Middle frontal gyrus (tissue), 1 donor: ENCODE measurements at regions not wholly inside any gene's neighbourhood (a gene's known extent, or its start where the extent isn't known, plus 50 kb on each side); places are given as distances from the start of the nearest gene placed in this dataset.

Experiments used
- DNase-seq: peaks from one replicate; pipeline ENCODE4 v3.0.0-alpha.2; 2015; ENCODE audit warnings: low spot score; ENCODE audit errors: extremely low spot score

DNA sequence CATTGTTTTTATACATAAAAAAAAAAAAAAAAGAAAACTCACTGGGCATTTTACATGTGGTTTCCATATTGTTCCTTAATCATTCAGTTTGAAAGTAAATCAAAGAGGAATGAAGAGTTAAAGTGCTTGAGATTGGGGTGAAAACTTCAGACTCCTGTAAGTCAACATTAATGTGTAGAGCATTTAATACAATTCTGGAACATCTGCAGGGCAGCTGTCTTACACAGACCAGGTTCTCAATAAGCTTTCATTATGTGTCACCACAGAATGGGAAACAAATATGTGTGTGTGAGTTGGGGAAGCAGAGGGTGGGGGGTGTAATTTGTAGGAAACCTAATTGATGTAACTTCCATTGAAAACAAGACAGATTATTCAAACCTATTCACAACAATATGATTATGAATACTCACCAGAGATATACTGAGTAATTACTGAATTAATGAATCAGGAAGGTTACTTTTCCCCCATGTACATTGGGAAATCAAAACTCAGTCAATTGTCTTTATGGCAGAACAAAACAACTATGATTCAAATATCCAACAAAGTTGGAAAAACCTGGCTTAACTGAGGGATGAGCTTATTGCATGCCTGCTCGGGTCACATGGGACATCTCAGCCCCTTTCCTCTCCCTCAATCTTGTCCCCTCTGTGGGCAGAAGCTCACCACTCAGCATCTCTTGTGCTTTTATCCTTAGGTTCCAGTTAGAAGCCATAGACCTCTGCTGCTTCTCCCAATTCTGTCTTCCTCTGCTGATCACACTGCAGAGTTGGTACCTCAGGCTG lies 281.2 kb upstream of the THBS1 start:
- no peak for DNase-seq

DNA sequence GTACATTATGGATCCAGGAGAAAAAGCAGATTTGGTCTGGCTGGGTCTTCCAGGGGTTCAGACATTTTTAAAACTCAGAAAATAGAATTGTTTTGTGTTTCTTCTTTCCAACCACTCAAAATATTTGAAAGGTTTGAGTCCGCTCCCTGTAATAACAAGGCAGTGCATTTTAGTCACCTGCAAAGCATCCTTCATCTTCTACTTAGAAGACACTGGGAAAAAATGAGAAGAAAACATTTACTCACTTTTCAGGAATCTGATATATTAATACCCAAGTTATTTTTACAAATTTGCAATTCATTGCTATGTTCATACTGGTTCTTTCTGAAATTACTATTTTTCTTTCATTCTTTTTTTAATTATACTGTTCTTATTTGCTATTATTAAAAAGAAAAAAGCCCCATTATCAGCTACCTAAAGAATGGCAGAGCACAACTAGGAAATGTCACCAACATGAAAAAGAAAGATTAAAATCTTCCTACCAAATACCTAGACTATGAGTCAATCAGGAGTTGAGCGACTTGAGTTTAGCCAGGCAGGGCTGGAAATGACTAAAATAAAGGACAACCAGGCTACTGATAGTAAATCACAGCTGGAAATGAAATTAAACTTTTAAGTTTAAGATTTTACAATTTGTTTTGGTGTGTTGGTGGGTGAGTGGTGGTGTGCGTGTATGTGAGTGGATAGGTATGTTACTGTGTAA lies 280.3 kb upstream of the THBS1 start:
- DNase-seq = no peak

DNA sequence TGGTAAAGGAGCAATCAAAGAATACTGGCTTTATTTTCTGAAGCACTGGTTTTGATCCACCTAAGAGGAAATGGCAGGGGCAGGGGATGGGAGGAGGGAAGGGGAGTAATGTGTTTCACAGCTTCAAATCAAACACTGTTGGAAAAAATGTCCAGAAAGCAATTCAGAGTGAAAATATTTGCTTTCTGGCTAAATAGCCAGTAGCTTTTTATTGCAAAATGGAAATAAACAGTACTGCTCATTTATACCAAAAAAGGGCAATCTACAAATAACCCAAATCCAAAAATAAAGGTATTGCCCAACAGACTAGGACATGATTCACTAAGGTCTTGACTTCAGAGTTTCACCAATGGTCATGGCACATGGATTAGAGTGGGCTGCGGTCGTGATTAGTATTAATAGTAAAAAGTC lies 279.3 kb upstream of the THBS1 start:
- DNase-seq = no peak

DNA sequence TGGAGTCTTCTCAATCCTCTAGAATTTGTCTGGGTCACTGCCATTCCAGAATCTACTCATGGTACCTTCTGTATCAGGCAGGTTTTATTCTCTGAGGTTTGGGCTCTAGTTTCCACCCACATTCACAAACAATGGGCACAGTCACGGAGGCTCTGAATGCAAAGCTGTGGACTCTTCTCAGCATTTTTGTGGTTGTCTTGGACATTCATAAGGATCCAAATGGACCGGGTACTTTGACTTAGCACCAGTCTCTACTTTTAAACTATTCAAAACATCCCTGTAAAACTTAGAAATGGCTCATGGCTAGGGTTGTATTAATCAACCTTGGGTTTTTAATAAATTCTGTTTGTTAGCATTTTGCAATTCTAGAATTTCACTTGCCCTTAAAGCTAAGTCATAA lies 277.9 kb upstream of the THBS1 start:
- no peak for DNase-seq

DNA sequence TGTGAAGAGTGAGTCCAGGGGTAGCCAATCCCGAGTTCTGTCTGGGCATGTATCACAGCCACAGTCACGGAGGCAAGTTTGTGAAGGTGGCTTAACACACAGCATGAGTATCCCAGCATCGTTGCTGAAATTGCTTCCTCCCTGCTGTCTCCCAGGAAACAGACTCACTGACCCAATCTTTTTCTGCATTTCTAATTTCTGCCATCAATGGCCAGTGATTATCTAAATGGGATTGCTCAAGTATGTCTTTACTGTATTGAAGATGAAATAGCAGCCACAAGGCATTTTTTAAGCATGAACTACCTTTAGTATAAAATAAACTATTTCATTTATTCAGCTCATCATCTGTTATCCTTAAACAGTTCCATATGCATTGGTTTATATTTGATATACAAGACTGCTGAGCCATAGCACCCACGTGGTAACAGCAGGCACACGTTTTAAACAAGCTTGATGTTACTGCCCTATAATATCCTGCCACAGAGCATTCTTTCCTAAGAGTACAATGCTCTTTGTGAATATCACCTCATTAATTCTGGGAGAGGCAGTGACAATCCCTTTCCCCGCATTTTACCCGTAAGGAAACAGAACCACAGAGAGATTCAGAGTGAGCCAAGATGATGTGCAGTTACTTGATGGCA lies 276.6 kb upstream of the THBS1 start:
- no peak for DNase-seq

DNA sequence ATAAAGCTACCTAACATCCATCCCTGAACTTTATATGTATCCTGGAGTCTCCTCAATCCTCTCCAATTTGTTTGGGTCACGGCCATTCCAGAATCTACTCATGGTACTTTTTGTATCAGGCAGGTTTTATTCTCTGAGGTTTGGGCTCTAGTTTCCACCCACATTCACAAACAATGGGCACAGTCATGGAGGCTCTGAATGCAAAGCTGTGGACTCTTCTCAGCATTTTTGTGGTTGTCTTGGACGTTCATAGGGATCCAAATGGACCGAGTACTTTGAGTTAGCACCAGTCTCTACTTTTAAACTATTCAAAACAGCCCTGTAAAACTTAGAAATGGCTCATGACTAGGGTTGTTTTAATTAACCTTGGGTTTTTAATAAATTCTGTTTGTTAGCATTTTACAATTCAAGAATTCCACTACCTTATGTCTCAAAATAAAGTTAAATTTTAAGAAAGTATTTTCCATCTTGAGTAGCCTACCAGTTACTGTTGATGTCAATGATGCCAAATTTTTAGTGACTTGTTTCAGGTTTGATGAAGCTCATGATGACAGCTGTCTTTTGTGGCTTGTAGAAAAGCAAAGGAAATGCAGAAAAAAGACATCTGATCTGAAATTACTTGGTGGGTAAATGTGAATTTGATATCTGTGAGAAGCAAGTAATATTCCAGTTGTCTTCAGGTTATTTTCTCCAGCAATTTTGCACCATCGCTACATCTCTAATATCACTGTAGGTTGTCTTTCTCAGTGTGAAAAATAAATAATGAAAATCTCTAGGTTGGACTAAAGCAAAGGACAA lies 275.7 kb upstream of the THBS1 start:
- DNase-seq = no peak

DNA sequence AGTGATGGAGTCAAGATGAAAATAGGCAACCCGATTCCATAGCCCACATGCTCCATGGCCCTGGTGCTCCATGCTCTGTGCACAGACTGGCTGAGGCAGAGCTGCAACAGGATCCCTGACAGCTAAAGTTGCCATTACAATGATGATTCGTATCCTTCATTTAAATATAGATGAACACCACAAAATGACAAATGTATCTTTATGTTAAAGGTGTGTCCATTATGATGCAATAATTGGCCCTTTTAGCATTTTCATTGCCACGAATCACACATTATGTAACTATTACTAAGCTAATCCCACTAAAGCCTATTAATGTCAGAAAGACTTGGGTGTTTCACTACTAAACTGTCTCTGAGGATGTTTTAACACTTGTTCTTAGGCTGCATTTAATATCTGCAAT lies 270.2 kb upstream of the THBS1 start:
- DNase-seq = no peak

DNA sequence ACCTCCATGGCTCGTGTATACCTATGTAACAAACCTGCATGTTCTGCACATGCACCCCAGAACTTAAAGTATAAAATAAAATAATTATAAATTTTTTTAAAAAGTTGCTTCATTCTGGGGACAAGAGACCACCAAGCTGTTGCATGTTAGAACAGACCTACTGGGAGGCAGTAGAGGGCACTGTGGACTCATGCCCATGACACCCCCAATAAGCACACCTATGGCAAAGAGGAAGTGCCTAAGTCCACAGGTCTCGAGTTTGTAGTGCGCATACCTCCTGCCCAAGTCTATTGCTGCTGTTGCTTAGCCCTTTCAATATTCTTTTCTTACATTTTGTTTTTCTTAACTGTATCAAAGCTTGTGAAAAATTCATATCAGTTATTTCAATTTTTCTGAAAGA lies 267.9 kb upstream of the THBS1 start:
- no peak for DNase-seq

DNA sequence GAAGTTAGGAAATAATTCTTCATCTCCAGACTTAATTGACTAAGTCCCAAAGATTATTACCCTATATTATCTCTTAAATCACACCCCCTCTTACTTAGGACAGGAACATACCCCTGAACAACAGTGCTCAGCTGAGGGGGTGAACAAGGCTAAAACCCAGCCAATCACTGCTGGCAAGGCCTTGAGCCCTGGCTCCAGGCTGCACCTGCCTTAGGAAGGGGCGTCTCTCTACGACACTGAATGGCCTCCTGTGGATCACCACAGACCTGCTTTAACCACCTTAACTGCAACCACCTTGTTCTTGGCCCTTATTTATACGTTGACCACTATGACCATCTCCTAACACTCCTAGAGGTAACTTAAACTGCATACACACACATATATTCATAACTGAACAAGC lies 267.4 kb upstream of the THBS1 start:
- DNase-seq = no peak

DNA sequence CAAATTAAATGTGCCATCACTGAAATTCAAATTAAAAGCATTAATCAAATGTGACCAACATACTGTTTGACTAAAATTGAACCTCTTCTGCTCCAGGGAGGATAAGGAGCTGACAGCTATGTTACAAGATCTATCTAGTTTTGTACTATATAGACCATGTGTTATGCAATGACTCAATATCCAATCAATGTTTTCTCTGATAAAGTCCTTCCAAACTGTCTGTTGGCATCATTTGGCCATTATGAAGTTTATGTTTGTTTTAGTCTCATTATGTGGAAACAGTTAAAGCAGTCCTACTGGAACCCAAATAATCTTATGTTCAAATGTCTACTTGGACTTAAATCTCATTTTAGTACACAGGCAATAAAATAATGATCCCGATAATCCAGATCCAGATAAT lies 267.0 kb upstream of the THBS1 start:
- DNase-seq = no peak

DNA sequence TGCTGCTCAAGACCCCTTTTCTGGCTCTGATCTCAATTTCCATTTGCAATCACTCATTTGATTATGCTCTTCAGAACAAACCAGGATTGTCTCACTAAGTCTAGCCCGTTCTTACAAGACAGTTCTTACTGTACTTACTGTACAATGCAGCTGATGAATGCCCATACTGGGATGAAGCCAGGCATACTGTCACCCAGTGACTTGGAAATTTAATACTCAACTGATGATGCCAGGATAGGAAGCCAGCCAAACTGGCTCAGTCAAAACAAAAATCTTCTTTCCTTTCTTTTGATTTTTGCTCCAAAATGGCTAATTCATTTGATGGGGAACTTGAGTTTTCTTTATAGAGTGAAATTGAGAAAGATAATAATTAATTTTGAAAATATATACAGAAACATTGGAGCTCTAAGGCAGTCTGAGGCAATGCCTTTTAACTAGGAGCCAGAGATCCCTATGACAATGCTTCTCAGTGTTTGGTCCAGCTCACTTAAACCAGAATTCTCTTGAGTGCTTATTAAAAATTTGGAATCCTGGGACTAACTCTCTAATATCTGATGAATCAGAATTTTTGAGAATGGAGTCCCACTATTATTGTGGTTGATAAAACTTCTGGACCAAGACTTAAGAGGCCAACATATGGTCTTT lies 265.6 kb upstream of the THBS1 start:
- DNase-seq = no peak

DNA sequence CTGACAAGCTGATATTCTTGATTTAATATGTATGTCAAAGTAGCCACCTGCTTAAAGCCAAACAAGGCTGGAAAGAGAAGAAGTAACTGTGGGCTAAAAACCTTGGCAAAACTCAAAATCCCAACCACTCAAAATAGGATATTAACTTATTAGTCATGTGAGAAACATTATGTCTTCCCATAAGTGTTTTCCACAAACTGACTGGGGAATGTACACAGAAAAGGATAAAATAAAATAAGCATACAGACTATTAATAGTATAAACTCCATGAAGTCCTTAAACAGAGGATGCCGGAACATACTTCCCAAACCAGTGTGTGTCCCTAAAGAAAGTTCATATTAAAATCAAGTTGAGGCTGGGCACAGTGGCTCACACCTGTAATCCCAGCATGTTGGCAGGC lies 263.7 kb upstream of the THBS1 start:
- DNase-seq = no peak

DNA sequence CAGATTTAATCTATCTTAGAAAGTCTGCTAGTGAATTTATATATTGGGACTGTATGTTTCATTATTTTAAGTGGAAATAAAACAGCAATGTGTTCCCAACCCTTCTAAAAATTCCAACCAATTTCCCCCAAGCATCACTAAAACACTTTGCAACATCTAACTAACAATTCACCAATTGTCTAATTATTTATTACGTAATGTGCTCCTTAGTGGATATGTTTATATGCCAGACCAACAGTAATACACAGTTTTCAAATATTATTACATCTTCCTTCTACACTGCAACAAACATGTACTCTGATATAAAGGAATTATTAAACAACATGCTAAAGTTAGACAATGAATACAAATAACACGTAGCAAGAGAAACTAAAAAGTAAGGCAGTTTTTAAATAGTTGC lies 262.6 kb upstream of the THBS1 start:
- no peak for DNase-seq

DNA sequence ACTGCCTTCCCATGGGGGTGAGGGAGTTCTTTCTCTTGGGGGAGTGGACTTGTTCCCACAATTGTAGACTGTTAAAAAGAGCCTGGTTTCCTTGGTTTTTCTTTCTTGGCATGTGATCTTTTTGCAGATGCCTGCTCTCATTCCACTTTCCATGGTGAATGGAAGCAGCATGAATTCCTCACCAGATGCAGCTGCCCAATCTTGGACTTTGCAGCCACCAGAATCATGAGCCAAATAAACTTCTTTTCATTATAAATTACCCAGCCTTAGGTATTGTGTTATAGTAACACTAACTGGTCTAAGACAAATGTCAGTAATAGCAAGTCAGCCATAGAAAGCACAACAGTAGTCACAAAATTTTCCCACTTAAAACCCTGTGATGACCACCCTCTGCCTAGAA lies 260.5 kb upstream of the THBS1 start:
- DNase-seq = no peak

DNA sequence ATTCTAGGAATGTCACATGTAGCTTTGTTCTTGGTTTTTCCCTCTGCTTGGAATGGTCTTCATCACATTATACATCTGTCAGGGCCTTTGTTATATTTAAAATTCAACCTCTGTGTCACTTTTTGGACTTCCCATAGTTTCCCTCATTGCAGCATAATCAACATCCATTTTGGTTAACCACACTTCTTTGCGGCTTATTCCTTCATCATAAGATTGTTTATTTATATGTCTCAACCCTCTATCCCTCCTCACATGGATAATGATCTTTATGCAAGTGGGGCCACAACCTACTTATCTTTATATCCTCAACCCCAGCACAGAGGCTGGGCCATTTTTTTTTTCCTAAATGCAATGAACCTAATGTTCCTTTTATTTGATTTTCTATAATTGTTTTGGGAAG lies 260.0 kb upstream of the THBS1 start:
- DNase-seq = no peak

DNA sequence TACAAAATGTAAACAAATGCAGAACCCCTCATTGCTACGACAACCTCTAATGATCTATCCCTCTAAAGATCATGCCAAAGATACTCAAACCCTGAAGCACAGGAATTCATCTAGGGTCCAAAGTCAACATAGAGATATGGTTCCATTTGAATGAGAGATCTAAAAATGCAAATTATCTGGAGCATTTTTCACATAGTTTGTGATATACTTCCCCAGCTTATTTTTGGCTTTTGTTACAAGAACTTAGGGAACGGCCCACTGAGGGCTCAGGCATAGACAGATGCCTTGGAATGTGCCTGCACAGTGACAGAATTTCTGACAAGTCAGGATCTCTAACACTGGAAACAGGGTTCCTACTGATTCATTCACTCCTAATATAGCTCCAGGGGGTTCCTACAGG lies 258.9 kb upstream of the THBS1 start:
- DNase-seq = no peak

DNA sequence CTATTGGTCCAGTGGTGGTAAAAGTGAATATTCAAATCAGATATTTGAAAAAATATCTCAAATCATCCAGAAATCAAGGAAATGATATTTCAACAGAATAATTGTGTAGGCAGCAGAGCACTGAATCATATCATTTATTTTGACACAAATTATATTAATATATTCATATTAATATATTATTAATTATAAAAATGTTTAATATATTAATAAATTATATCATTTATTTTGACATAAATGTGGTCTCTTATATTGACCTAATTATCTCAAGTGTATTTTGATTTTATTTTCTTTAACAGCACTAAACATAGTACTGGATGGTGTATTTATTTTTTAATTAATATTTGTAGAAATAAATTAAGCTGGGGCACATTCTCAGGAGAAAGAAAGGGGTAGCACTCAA lies 257.7 kb upstream of the THBS1 start:
- DNase-seq = no peak

DNA sequence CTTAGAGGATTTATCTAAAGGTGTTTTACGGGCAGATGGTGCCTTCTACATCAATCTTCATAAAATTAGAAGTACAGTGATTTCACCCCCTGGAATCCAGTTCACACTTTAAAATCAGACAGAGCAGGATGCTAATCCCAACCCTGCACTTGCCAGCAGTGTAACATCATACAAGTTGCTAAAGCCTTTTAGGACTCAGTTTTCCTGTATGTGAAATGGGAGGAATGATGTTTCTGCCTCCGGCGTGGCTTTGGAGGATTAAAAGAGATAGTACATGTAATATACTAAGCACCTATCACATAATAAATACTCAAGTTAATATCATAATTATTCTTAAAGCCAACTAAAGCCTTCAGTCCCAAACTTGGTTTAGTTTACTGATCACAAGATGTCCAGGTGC lies 257.2 kb upstream of the THBS1 start:
- DNase-seq = no peak

DNA sequence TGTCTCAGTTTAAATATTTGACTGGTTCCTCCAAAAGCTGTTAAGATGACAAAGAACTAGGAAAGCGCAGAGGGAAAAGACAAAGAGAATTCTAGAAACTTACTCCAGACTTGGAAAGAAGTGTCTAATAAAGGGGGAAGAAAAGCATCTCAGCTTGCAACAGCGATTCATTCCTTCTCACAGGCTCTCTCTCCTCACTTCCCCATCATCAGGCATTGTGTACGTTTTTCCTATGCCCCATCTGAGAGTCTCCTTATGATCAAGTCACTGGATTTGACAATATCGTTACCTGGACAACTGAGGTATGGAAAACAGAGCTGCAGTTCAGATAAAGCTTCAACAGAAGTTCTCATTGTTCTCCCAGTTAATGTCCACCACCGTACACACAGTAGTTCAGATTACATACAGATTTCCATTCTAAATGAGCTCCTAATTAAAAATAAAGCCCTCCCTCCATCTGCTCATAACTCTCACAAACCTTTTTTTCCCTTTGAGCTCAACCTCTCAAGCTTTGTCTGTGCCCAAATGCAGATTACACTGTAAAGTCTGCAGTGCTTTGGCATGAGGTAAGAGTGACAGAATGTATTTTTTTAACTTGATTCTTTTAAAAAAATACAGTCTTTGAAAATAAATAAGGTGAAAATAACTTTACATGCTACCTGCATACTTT lies 254.4 kb upstream of the THBS1 start:
- no peak for DNase-seq

DNA sequence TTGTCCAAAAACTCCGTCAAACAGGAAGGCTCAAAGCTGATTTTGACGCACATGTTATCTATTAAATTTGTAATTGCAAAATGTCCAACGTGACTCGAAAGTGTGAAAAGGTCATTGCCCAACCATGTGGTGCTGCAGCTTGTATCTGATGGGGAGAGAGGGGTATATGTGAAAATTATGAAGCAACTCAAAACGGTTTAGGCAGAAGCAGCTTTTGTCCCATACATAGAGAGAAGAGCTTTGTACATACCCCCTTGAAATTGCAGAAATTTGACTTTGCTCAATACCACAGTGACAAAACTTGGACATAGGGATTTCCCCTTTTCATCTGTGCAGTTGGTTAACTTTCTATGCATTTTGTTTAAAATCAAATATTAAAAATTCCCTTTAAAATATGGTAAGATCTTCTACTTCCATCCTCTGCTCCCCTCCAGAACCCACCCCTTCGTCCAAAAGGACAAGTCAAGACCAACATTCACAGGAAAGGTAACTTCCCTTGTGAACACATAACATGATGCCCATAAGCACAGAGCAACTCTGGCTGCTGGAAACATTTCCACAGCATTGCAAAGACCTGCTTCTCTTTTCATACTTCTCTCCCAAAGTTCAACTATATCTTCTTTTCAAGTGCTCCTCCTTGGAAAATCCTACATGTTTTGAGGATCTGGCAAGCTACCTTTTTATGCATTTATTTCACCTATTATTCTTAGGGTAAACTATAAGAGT lies 253.7 kb upstream of the THBS1 start:
- DNase-seq = no peak
